ENCODE measurements at regions not wholly inside any gene's neighbourhood (a gene's known extent, or its start where the extent isn't known, plus 50 kb on each side); places are given as distances from the start of the nearest gene placed in this dataset.

- FAIRE-seq, result no peak
Observed at GRCh38 chrX:6909396-6909795, 238.1 kb upstream of the STS start.

GRCh38 chrX:6906608-6907007 is 240.9 kb upstream of the STS start:
- FAIRE-seq, result no peak
- no peak for DNase-seq (ENCODE audit: low spot score in 2 of 2)

More at GRCh38 chrX:6909396-6909795, 238.1 kb upstream of the STS start:
- no peak for DNase-seq (ENCODE audit: low spot score in 2 of 2)

- no peak for FAIRE-seq
Observed at GRCh38 chrX:6904156-6904555, 243.4 kb upstream of the STS start.

GRCh38 chrX:6898371-6898770 is 249.1 kb upstream of the STS start:
- FAIRE-seq (no peak), DNase-seq (ENCODE audit: low spot score in 2 of 2) (no peak)

More at GRCh38 chrX:6904156-6904555, 243.4 kb upstream of the STS start:
- no peak for DNase-seq (ENCODE audit: low spot score in 2 of 2)

- FAIRE-seq, result no peak
- DNase-seq (ENCODE audit: low spot score in 2 of 2), result no peak
Observed at GRCh38 chrX:6891404-6891803, 256.1 kb upstream of the STS start.

GRCh38 chrX:6890544-6891261 is 256.8 kb upstream of the STS start:
- DNase-seq (ENCODE audit: low spot score in 2 of 2), result no peak
- FAIRE-seq, result no peak

- FAIRE-seq (no peak), DNase-seq (ENCODE audit: low spot score in 2 of 2) (no peak)
Observed at GRCh38 chrX:6885909-6886308, 261.6 kb upstream of the STS start.

GRCh38 chrX:6885396-6885795 is 262.1 kb upstream of the STS start:
- FAIRE-seq (no peak), DNase-seq (ENCODE audit: low spot score in 2 of 2) (no peak)

- FAIRE-seq (no peak), DNase-seq (ENCODE audit: low spot score in 2 of 2) (no peak)
Observed at GRCh38 chrX:6861456-6861855, 286.1 kb upstream of the STS start.

GRCh38 chrX:6857749-6858148 is 289.8 kb upstream of the STS start:
- no peak for FAIRE-seq
- no peak for DNase-seq (ENCODE audit: low spot score in 2 of 2)

GRCh38 chrX:6856471-6856870 is 291.0 kb upstream of the STS start:
- DNase-seq (ENCODE audit: low spot score in 2 of 2), result no peak
- no peak for FAIRE-seq

- FAIRE-seq (no peak), DNase-seq (ENCODE audit: low spot score in 2 of 2) (no peak)
Observed at GRCh38 chrX:6852869-6853268, 294.6 kb upstream of the STS start.

- no peak for FAIRE-seq
- no peak for DNase-seq (ENCODE audit: low spot score in 2 of 2)
Observed at GRCh38 chrX:6852121-6852520, 295.4 kb upstream of the STS start.

GRCh38 chrX:6851140-6851539 is 296.4 kb upstream of the STS start:
- FAIRE-seq (no peak), DNase-seq (ENCODE audit: low spot score in 2 of 2) (no peak)

- FAIRE-seq (no peak), DNase-seq (ENCODE audit: low spot score in 2 of 2) (no peak)
Observed at GRCh38 chrX:6849716-6850414, 297.6 kb upstream of the STS start.

- DNase-seq (ENCODE audit: low spot score in 2 of 2), result no peak
- FAIRE-seq, result no peak
Observed at GRCh38 chrX:6832619-6833018, 297.7 kb upstream of the VCX3A start.

GRCh38 chrX:6826856-6827255 is 291.9 kb upstream of the VCX3A start:
- DNase-seq (ENCODE audit: low spot score in 2 of 2) (no peak), FAIRE-seq (no peak)

GRCh38 chrX:6821730-6822129 is 286.8 kb upstream of the VCX3A start:
- FAIRE-seq, result no peak

GRCh38 chrX:6813836-6814370 is 279.0 kb upstream of the VCX3A start:
- DNase-seq (ENCODE audit: low spot score in 2 of 2), result no peak
- no peak for FAIRE-seq

More at GRCh38 chrX:6821730-6822129, 286.8 kb upstream of the VCX3A start:
- DNase-seq (ENCODE audit: low spot score in 2 of 2), result no peak

- DNase-seq (ENCODE audit: low spot score in 2 of 2), result no peak
- FAIRE-seq, result no peak
Observed at GRCh38 chrX:6812087-6812486, 277.2 kb upstream of the VCX3A start.

- FAIRE-seq (no peak), DNase-seq (ENCODE audit: low spot score in 2 of 2) (no peak)
Observed at GRCh38 chrX:6810776-6811175, 275.9 kb upstream of the VCX3A start.

GRCh38 chrX:6803607-6804006 is 268.7 kb upstream of the VCX3A start:
- FAIRE-seq, result no peak

More at GRCh38 chrX:6803607-6804006, 268.7 kb upstream of the VCX3A start:
- DNase-seq (ENCODE audit: low spot score in 2 of 2), result no peak

Data from frontal cortex (tissue), 3 donors.